ENCODE measurements at regions not wholly inside any gene's neighbourhood (a gene's known extent, or its start where the extent isn't known, plus 50 kb on each side); places are given as distances from the start of the nearest gene placed in this dataset.
"Not testable (repeated sequence)": the region's sequence is repeated elsewhere in the genome, so short reads cannot be mapped to it uniquely, and the experiment has no call there.

- ChIA-PET CTCF (no interaction called here), POLR2A (no interaction called here)
- H3K36me3 ChIP-seq (ENCODE audit: control insufficient read depth in 4 of 4, insufficient read depth in 4 of 4, low read length in 3 of 4), result no peaks in the 10 kb centered on the region
- DNase-seq, result no peak
- no peaks in the 10 kb centered on the region for H3K27me3 ChIP-seq (replicated peaks in 2 of 5; ENCODE audit: control insufficient read depth in 4 of 5, insufficient read depth in 5 of 5, low read length in 4 of 5)
- WGBS (ENCODE audit: insufficient coverage), result 100% methylated on average over 1 of the region's 1 CpG
- H3K4me3 ChIP-seq (ENCODE audit: control insufficient read depth in 1 of 7, extremely low read depth in 1 of 7, insufficient read depth in 4 of 7, low read depth in 2 of 7, low read length in 6 of 7), result no peak overlapping the region
- H3K4me1 ChIP-seq (ENCODE audit: control extremely low read depth in 1 of 4, control insufficient read depth in 4 of 4, insufficient read depth in 4 of 4, low read length in 3 of 4), result no peaks in the 10 kb centered on the region
- peaks cover 0 to 3% (median 0%) of the 10 kb centered on the region in 5 experiments for H3K9me3 ChIP-seq (ENCODE audit: control extremely low read depth in 1 of 5, control insufficient read depth in 4 of 5, insufficient read depth in 2 of 5, low read depth in 1 of 5, low read length in 4 of 5)
- no peak overlapping the region for H3K27ac ChIP-seq (ENCODE audit: insufficient read depth in 1 of 2, low read depth in 1 of 2, low read length in 2 of 2, poor library complexity in 1 of 2, severe bottlenecking in 2 of 2)
Observed at GRCh38 chr2:183759033-183759432, 634.8 kb downstream of the NUP35 start.

GRCh38 chr2:183773775-183774174, 649.5 kb downstream of the NUP35 start:
- Histone ChIP-seq H3K27ac (ENCODE audit: insufficient read depth in 1 of 2, low read depth in 1 of 2, low read length in 2 of 2, poor library complexity in 1 of 2, severe bottlenecking in 2 of 2) (no peak overlapping the region), H3K36me3 (ENCODE audit: control insufficient read depth in 4 of 4, insufficient read depth in 4 of 4, low read length in 3 of 4) (no peaks in the 10 kb centered on the region), H3K4me1 (ENCODE audit: control extremely low read depth in 1 of 4, control insufficient read depth in 4 of 4, insufficient read depth in 4 of 4, low read length in 3 of 4) (no peaks in the 10 kb centered on the region), H3K9me3 (ENCODE audit: control extremely low read depth in 1 of 5, control insufficient read depth in 4 of 5, insufficient read depth in 2 of 5, low read depth in 1 of 5, low read length in 4 of 5) (peaks cover 0 to 5% (median 0%) of the 10 kb centered on the region in 5 experiments), H3K27me3 (replicated peaks in 2 of 5; ENCODE audit: control insufficient read depth in 4 of 5, insufficient read depth in 5 of 5, low read length in 4 of 5) (no peaks in the 10 kb centered on the region), H3K4me3 (ENCODE audit: control insufficient read depth in 1 of 7, extremely low read depth in 1 of 7, insufficient read depth in 4 of 7, low read depth in 2 of 7, low read length in 6 of 7) (no peak overlapping the region)
- WGBS (ENCODE audit: insufficient coverage), result 100% methylated on average over 2 of the region's 3 CpGs
- ChIA-PET POLR2A (no interaction called here), CTCF (no interaction called here)
- DNase-seq, result no peak

- Histone ChIP-seq H3K27me3 (replicated peaks in 2 of 5; ENCODE audit: control insufficient read depth in 4 of 5, insufficient read depth in 5 of 5, low read length in 4 of 5) (no peaks in the 10 kb centered on the region), H3K9me3 (ENCODE audit: control extremely low read depth in 1 of 5, control insufficient read depth in 4 of 5, insufficient read depth in 2 of 5, low read depth in 1 of 5, low read length in 4 of 5) (no peaks in the 10 kb centered on the region), H3K4me3 (ENCODE audit: control insufficient read depth in 1 of 7, extremely low read depth in 1 of 7, insufficient read depth in 4 of 7, low read depth in 2 of 7, low read length in 6 of 7) (no peak overlapping the region), H3K27ac (ENCODE audit: insufficient read depth in 1 of 2, low read depth in 1 of 2, low read length in 2 of 2, poor library complexity in 1 of 2, severe bottlenecking in 2 of 2) (no peak overlapping the region), H3K4me1 (ENCODE audit: control extremely low read depth in 1 of 4, control insufficient read depth in 4 of 4, insufficient read depth in 4 of 4, low read length in 3 of 4) (no peaks in the 10 kb centered on the region), H3K36me3 (ENCODE audit: control insufficient read depth in 4 of 4, insufficient read depth in 4 of 4, low read length in 3 of 4) (no peaks in the 10 kb centered on the region)
- WGBS (ENCODE audit: insufficient coverage), result 100% methylated on average over 2 of the region's 2 CpGs
- no peak for DNase-seq
- POLR2A ChIA-PET, result no interaction called here
- CTCF ChIA-PET, result no interaction called here
Observed at GRCh38 chr2:183780072-183780471, 655.8 kb downstream of the NUP35 start.

GRCh38 chr2:183782436-183782835, 658.2 kb downstream of the NUP35 start:
- DNase-seq, result no peak
- H3K27me3 ChIP-seq (replicated peaks in 2 of 5; ENCODE audit: control insufficient read depth in 4 of 5, insufficient read depth in 5 of 5, low read length in 4 of 5), result no peaks in the 10 kb centered on the region
- H3K4me3 ChIP-seq (ENCODE audit: control insufficient read depth in 1 of 7, extremely low read depth in 1 of 7, insufficient read depth in 4 of 7, low read depth in 2 of 7, low read length in 6 of 7), result no peak overlapping the region
- H3K4me1 ChIP-seq (ENCODE audit: control extremely low read depth in 1 of 4, control insufficient read depth in 4 of 4, insufficient read depth in 4 of 4, low read length in 3 of 4), result no peaks in the 10 kb centered on the region
- no peak overlapping the region for H3K27ac ChIP-seq (ENCODE audit: insufficient read depth in 1 of 2, low read depth in 1 of 2, low read length in 2 of 2, poor library complexity in 1 of 2, severe bottlenecking in 2 of 2)
- ChIA-PET CTCF (no interaction called here), POLR2A (no interaction called here)
- no peaks in the 10 kb centered on the region for H3K36me3 ChIP-seq (ENCODE audit: control insufficient read depth in 4 of 4, insufficient read depth in 4 of 4, low read length in 3 of 4)
- H3K9me3 ChIP-seq (ENCODE audit: control extremely low read depth in 1 of 5, control insufficient read depth in 4 of 5, insufficient read depth in 2 of 5, low read depth in 1 of 5, low read length in 4 of 5), result no peaks in the 10 kb centered on the region
- 93% methylated on average over 1 of the region's 1 CpG for WGBS (ENCODE audit: insufficient coverage)

GRCh38 chr2:183788796-183789195, 664.6 kb downstream of the NUP35 start:
- POLR2A ChIA-PET; H3K27me3 ChIP-seq (replicated peaks in 2 of 5; ENCODE audit: control insufficient read depth in 4 of 5, insufficient read depth in 5 of 5, low read length in 4 of 5); H3K4me3 ChIP-seq (ENCODE audit: control insufficient read depth in 1 of 7, extremely low read depth in 1 of 7, insufficient read depth in 4 of 7, low read depth in 2 of 7, low read length in 6 of 7); H3K4me1 ChIP-seq (ENCODE audit: control extremely low read depth in 1 of 4, control insufficient read depth in 4 of 4, insufficient read depth in 4 of 4, low read length in 3 of 4); H3K9me3 ChIP-seq (ENCODE audit: control extremely low read depth in 1 of 5, control insufficient read depth in 4 of 5, insufficient read depth in 2 of 5, low read depth in 1 of 5, low read length in 4 of 5); CTCF ChIA-PET; DNase-seq; H3K36me3 ChIP-seq (ENCODE audit: control insufficient read depth in 4 of 4, insufficient read depth in 4 of 4, low read length in 3 of 4); H3K27ac ChIP-seq (ENCODE audit: insufficient read depth in 1 of 2, low read depth in 1 of 2, low read length in 2 of 2, poor library complexity in 1 of 2, severe bottlenecking in 2 of 2): not testable (repeated sequence)
- WGBS (ENCODE audit: insufficient coverage), result 89% methylated on average over 8 of the region's 8 CpGs

GRCh38 chr2:183792165-183792924, 668.1 kb downstream of the NUP35 start:
- DNase-seq; H3K4me3 ChIP-seq (ENCODE audit: control insufficient read depth in 1 of 7, extremely low read depth in 1 of 7, insufficient read depth in 4 of 7, low read depth in 2 of 7, low read length in 6 of 7); H3K27me3 ChIP-seq (replicated peaks in 2 of 5; ENCODE audit: control insufficient read depth in 4 of 5, insufficient read depth in 5 of 5, low read length in 4 of 5); CTCF ChIA-PET; H3K4me1 ChIP-seq (ENCODE audit: control extremely low read depth in 1 of 4, control insufficient read depth in 4 of 4, insufficient read depth in 4 of 4, low read length in 3 of 4); H3K9me3 ChIP-seq (ENCODE audit: control extremely low read depth in 1 of 5, control insufficient read depth in 4 of 5, insufficient read depth in 2 of 5, low read depth in 1 of 5, low read length in 4 of 5); H3K36me3 ChIP-seq (ENCODE audit: control insufficient read depth in 4 of 4, insufficient read depth in 4 of 4, low read length in 3 of 4); POLR2A ChIA-PET; H3K27ac ChIP-seq (ENCODE audit: insufficient read depth in 1 of 2, low read depth in 1 of 2, low read length in 2 of 2, poor library complexity in 1 of 2, severe bottlenecking in 2 of 2): not testable (repeated sequence)
- WGBS (ENCODE audit: insufficient coverage), result 97% methylated on average over 23 of the region's 26 CpGs

GRCh38 chr2:183798535-183798934, 674.3 kb downstream of the NUP35 start:
- POLR2A ChIA-PET, result no interaction called here

More at GRCh38 chr2:183798535-183798934, 674.3 kb downstream of the NUP35 start:
- no peaks in the 10 kb centered on the region for H3K27me3 ChIP-seq (replicated peaks in 2 of 5; ENCODE audit: control insufficient read depth in 4 of 5, insufficient read depth in 5 of 5, low read length in 4 of 5)
- no peak overlapping the region for H3K27ac ChIP-seq (ENCODE audit: insufficient read depth in 1 of 2, low read depth in 1 of 2, low read length in 2 of 2, poor library complexity in 1 of 2, severe bottlenecking in 2 of 2)
- 60% methylated on average over 1 of the region's 4 CpGs for whole genome bisulfite sequencing (ENCODE audit: insufficient coverage)
- no peaks in the 10 kb centered on the region for H3K36me3 ChIP-seq (ENCODE audit: control insufficient read depth in 4 of 4, insufficient read depth in 4 of 4, low read length in 3 of 4)
- no peak overlapping the region for H3K4me3 ChIP-seq (ENCODE audit: control insufficient read depth in 1 of 7, extremely low read depth in 1 of 7, insufficient read depth in 4 of 7, low read depth in 2 of 7, low read length in 6 of 7)
- H3K4me1 ChIP-seq (ENCODE audit: control extremely low read depth in 1 of 4, control insufficient read depth in 4 of 4, insufficient read depth in 4 of 4, low read length in 3 of 4), result no peaks in the 10 kb centered on the region
- CTCF ChIA-PET, result no interaction called here
- peaks cover 0 to 8% (median 2%) of the 10 kb centered on the region in 5 experiments for H3K9me3 ChIP-seq (ENCODE audit: control extremely low read depth in 1 of 5, control insufficient read depth in 4 of 5, insufficient read depth in 2 of 5, low read depth in 1 of 5, low read length in 4 of 5)
- no peak for DNase-seq

Measured in common myeloid progenitor, CD34-positive (primary cell).